Caco-2 (cell line): ENCODE measurements at regions not wholly inside any gene's neighbourhood (a gene's known extent, or its start where the extent isn't known, plus 50 kb on each side); places are given as distances from the start of the nearest gene placed in this dataset.
"Not testable (repeated sequence)": the region's sequence is repeated elsewhere in the genome, so short reads cannot be mapped to it uniquely, and the experiment has no call there.

Source experiments
- BruUV-seq: library from RNA; stranded (reverse); fragments of 400-500 nt; replicated peaks from 2 replicates; lab custom pipeline; 2021; lab: Mats Ljungman, UMichigan
- CTCF ChIA-PET: fragments of 300-600 bp; sonication (Branson Sonifier 250); formaldehyde crosslinking; loops from one replicate; lab custom pipeline; 2022; ENCODE audit warnings: antibody characterized with exemption; lab: Charles Lee
- POLR2A ChIA-PET: fragments of 300-600 bp; sonication (Branson Sonifier 250); formaldehyde crosslinking; loops from one replicate; lab custom pipeline; 2022; ENCODE audit warnings: antibody characterized with exemption; lab: Charles Lee
- DNase-seq, 2 experiments: peaks; one replicate each; pipeline versions ENCODE4 v3.0.0 to v3.0.0-alpha.2; 2020 to 2022
- H3K27me3 ChIP-seq: replicated peaks from 2 replicates; pipeline ENCODE4 v1.6.0; 2011; ENCODE audit warnings: low read length; ENCODE audit not compliant: control insufficient read depth, insufficient read depth
- H3K36me3 ChIP-seq: 2 replicates; pipeline ENCODE4 v1.5.1; 2011; ENCODE audit warnings: low read length; ENCODE audit not compliant: control insufficient read depth, insufficient read depth
- H3K4me1 ChIP-seq: fragments of 250-450 bp; sonication (Bioruptor Pico); 2 replicates; pipeline ENCODE4 v1.5.1; 2020; ENCODE audit warnings: mild to moderate bottlenecking
- H3K4me3 ChIP-seq: 2 replicates; pipeline ENCODE4 v1.5.1; 2011; ENCODE audit warnings: low read depth, mild to moderate bottlenecking, control low read depth, low read length
- H3K9me3 ChIP-seq: fragments of 250-450 bp; sonication (Bioruptor Pico); 2 replicates; pipeline ENCODE4 v1.5.1; 2020; ENCODE audit warnings: mild to moderate bottlenecking, moderate library complexity
- H3K27ac Mint-ChIP-seq: one replicate; pipeline ENCODE4 v1.8.0; 2022; ENCODE audit warnings: mixed read lengths; ENCODE audit not compliant: unreplicated experiment
- H3K27me3 Mint-ChIP-seq: one replicate; pipeline ENCODE4 v1.8.0; 2022; ENCODE audit warnings: mixed read lengths; ENCODE audit not compliant: insufficient read depth, unreplicated experiment
- H3K36me3 Mint-ChIP-seq: one replicate; pipeline ENCODE4 v1.8.0; 2022; ENCODE audit warnings: mild to moderate bottlenecking, mixed read lengths; ENCODE audit not compliant: insufficient read depth, unreplicated experiment
- H3K4me1 Mint-ChIP-seq: one replicate; pipeline ENCODE4 v1.8.0; 2022; ENCODE audit warnings: low read depth, mixed read lengths; ENCODE audit not compliant: unreplicated experiment
- H3K4me3 Mint-ChIP-seq: one replicate; pipeline ENCODE4 v1.8.0; 2022; ENCODE audit warnings: mild to moderate bottlenecking, moderate library complexity, mixed read lengths; ENCODE audit not compliant: unreplicated experiment
- H3K9me3 Mint-ChIP-seq: one replicate; pipeline ENCODE4 v1.8.0; 2022; ENCODE audit warnings: mixed read lengths; ENCODE audit not compliant: unreplicated experiment
- CTCF ChIP-seq, 2 experiments: fragments of 200-600 bp in 1 of 2; IDR thresholded peaks; 1 replicate in 1 of 2; 2 replicates in 1 of 2; pipeline versions ENCODE4 v1.5.1 to v1.8.0; 2011 to 2022; ENCODE audit warnings: antibody characterized with exemption in 1 of 2, control low read depth in 1 of 2, inconsistent platforms in 1 of 2, low read depth in 1 of 2, low read length in 1 of 2, mild to moderate bottlenecking in 1 of 2, moderate library complexity in 1 of 2; ENCODE audit not compliant: insufficient read depth in 1 of 2, severe bottlenecking in 1 of 2, unreplicated experiment in 1 of 2
- intact Hi-C: fragments of 100-400 bp; cut with micrococcal nuclease; formaldehyde crosslinking; loops from one replicate; pipeline ENCODE4 v1.10.0; 2022; ENCODE audit not compliant: unreplicated experiment

DNA sequence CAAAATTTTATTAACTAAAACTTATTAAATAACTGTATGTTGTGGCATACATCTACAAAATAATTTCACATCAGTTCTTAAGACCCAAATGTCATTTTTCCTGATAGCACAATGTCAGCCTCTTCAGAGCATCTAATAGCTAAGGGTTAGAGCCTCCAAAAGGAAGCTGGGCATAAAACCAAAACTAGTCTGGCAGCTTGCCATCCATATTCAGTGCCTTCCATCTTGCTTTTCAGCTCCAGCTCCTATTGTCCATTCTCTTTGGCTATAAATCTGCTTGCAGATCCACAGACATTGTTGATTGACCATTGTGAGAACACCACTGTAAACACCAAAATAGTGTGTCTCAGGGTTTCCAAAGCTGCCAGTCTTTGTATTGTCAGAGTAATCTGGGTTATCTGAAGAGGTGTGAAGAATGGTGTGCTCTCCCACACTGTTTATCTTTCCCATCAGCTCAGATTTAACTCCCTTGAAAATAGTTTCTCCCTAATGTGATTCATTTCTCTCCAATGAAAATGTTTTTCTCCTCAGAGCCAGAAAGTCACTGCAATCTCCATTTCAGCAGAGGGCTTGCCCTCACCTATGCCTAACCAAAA is 154.8 kb upstream of the KCNQ5 start:
- Mint-ChIP-seq H3K4me1 (no peaks in the 10 kb centered on the region), H3K27me3 (peaks cover 3% of the 10 kb centered on the region), H3K36me3 (no peaks in the 10 kb centered on the region), H3K4me3 (no peak overlapping the region), H3K9me3 (no peaks in the 10 kb centered on the region), H3K27ac (no peak overlapping the region)
- CTCF ChIA-PET: no interaction called here
- Histone ChIP-seq H3K4me1 (no peaks in the 10 kb centered on the region), H3K36me3 (no peaks in the 10 kb centered on the region), H3K4me3 (no peak overlapping the region), H3K9me3 (no peaks in the 10 kb centered on the region), H3K27me3 (no peaks in the 10 kb centered on the region)
- BruUV-seq: no TSS peak
- intact Hi-C loops: no loop called here
- no peak for TF ChIP-seq CTCF (IDR thresholded peaks at IDR 0.05; ENCODE audit: insufficient read depth in 1 of 2, low read depth in 1 of 2, low read length in 1 of 2, severe bottlenecking in 1 of 2, unreplicated experiment in 1 of 2)
- DNase-seq: no peak
- POLR2A ChIA-PET: no interaction called here

- DNase-seq, H3K4me3 ChIP-seq, H3K27ac Mint-ChIP-seq, H3K4me1 Mint-ChIP-seq, H3K4me1 ChIP-seq, H3K4me3 Mint-ChIP-seq, intact Hi-C loops, H3K36me3 ChIP-seq, H3K9me3 Mint-ChIP-seq, H3K27me3 ChIP-seq, H3K36me3 Mint-ChIP-seq, H3K9me3 ChIP-seq, H3K27me3 Mint-ChIP-seq, CTCF ChIA-PET, POLR2A ChIA-PET, BruUV-seq: not testable (repeated sequence)
These were observed 152.4 kb upstream of the KCNQ5 start for GRCh38 chr6:72469406-72469983.

GRCh38 chr6:72476051-72476450 is 145.8 kb upstream of the KCNQ5 start:
- TF ChIP-seq CTCF (IDR thresholded peaks at IDR 0.05; ENCODE audit: insufficient read depth in 1 of 2, low read depth in 1 of 2, low read length in 1 of 2, severe bottlenecking in 1 of 2, unreplicated experiment in 1 of 2): no peak
- DNase-seq: no peak
- no TSS peak for BruUV-seq
- H3K27ac Mint-ChIP-seq: no peak overlapping the region
- ChIA-PET POLR2A (no interaction called here), CTCF (no interaction called here)
- Histone ChIP-seq H3K36me3 (no peaks in the 10 kb centered on the region), H3K27me3 (no peaks in the 10 kb centered on the region), H3K9me3 (no peaks in the 10 kb centered on the region), H3K4me1 (no peaks in the 10 kb centered on the region), H3K4me3 (no peak overlapping the region)
- no peaks in the 10 kb centered on the region for H3K4me1 Mint-ChIP-seq
- H3K9me3 Mint-ChIP-seq: no peaks in the 10 kb centered on the region
- no peaks in the 10 kb centered on the region for H3K27me3 Mint-ChIP-seq
- intact Hi-C loops: no loop called here
- no peaks in the 10 kb centered on the region for H3K36me3 Mint-ChIP-seq
- H3K4me3 Mint-ChIP-seq: no peak overlapping the region
